Spleen (tissue), 11 donors: ENCODE measurements at regions not wholly inside any gene's neighbourhood (a gene's known extent, or its start where the extent isn't known, plus 50 kb on each side); places are given as distances from the start of the nearest gene placed in this dataset.

Experiments
- DNase-seq: peaks from one replicate; pipeline ENCODE4 v3.0.0-alpha.2; 2020
- H3K27ac ChIP-seq, 8 donors: fragments of 200-600 bp; sonication (generic) in 7 of 8; 1 replicate in 4 of 8; 2 replicates in 4 of 8; pipeline versions ENCODE4 v1.5.0 to v1.8.0; 2016 to 2021; ENCODE audit warnings: inconsistent platforms in 4 of 8, mild to moderate bottlenecking in 4 of 8, moderate library complexity in 1 of 8
- H3K27me3 ChIP-seq, 7 donors: fragments of 200-600 bp; sonication (generic) in 6 of 7; replicated peaks in 1 of 7; 1 replicate in 4 of 7; 2 replicates in 3 of 7; pipeline versions ENCODE4 v1.5.0 to v1.8.0; 2016 to 2021; ENCODE audit warnings: inconsistent platforms in 3 of 7, mild to moderate bottlenecking in 1 of 7
- H3K36me3 ChIP-seq, 6 donors: fragments of 200-600 bp; sonication (generic) in 5 of 6; 1 replicate in 4 of 6; 2 replicates in 2 of 6; pipeline versions ENCODE4 v1.5.0 to v1.8.0; 2016 to 2021; ENCODE audit warnings: inconsistent platforms in 2 of 6
- H3K4me1 ChIP-seq, 6 donors: fragments of 200-600 bp; sonication (generic) in 5 of 6; 1 replicate in 3 of 6; 2 replicates in 3 of 6; pipeline versions ENCODE4 v1.5.0 to v1.8.0; 2016 to 2021; ENCODE audit warnings: inconsistent platforms in 3 of 6
- H3K4me3 ChIP-seq, 8 donors: fragments of 200-600 bp; sonication (generic) in 7 of 8; 1 replicate in 4 of 8; 2 replicates in 4 of 8; pipeline versions ENCODE4 v1.5.0 to v1.8.0; 2016 to 2021; ENCODE audit warnings: inconsistent platforms in 4 of 8, mild to moderate bottlenecking in 4 of 8, moderate library complexity in 2 of 8
- H3K9me3 ChIP-seq, 8 donors: fragments of 200-600 bp; sonication (generic) in 7 of 8; 1 replicate in 4 of 8; 2 replicates in 4 of 8; pipeline versions ENCODE4 v1.5.0 to v1.8.0; 2016 to 2021; ENCODE audit warnings: inconsistent platforms in 4 of 8
- POLR2A ChIP-seq, 3 donors: fragments of 450-650 bp; IDR thresholded peaks; one replicate each; pipeline ENCODE4 v1.5.1; 2017; ENCODE audit warnings: antibody characterized with exemption in 3 of 3, mild to moderate bottlenecking in 1 of 3
- POLR2AphosphoS5 ChIP-seq, 3 donors: sonication (generic); formaldehyde crosslinking; IDR thresholded peaks; one replicate each; pipeline ENCODE4 v1.5.1; 2017; ENCODE audit warnings: antibody characterized with exemption in 3 of 3
- WGBS, 5 donors: extraction: QIAGEN DNeasy Blood & Tissue Kit in 3 of 5; methylation state at CpG; one replicate each; pipeline versions ENCODE4 v1.1.5 to v1.1.7; 2013 to 2018; 5-methylcytosine and 5-hydroxymethylcytosine counted together
- intact Hi-C: fragments of 100-400 bp; cut with DNase I; formaldehyde crosslinking; loops from one replicate; pipeline ENCODE4 v1.15.0; 2023; ENCODE audit warnings: low total_unique reads
- TF ChIP-seq, protein P1 (sequence below), 11 experiments: fragments of 200-600 bp in 7 of 11; fragments of 450-650 bp in 4 of 11; sonication (generic) in 4 of 11; IDR thresholded peaks in 8 of 11; conservative IDR thresholded peaks in 3 of 11; 1 replicate in 7 of 11; 2 replicates in 4 of 11; pipeline versions ENCODE4 v1.4.0 to v1.8.0; 2016 to 2021; ENCODE audit warnings: antibody characterized with exemption in 11 of 11, inconsistent platforms in 4 of 11, mild to moderate bottlenecking in 1 of 11
- donor health status: healthy with polysubstance abuse.
- donor health status: DM: no; HTN: no; CAD: no; lungs with moderate emphysema.
- donor health status: DM: no; HTN: no; CAD: no.
- donor health status: Bipolar disorder and iron deficiency.
- donor health status: healthy.
- donor health status: DM: no; HTN: no; CAD: no.
- donor health status: DM: yes; HTN: yes; CAD: no.

DNA sequence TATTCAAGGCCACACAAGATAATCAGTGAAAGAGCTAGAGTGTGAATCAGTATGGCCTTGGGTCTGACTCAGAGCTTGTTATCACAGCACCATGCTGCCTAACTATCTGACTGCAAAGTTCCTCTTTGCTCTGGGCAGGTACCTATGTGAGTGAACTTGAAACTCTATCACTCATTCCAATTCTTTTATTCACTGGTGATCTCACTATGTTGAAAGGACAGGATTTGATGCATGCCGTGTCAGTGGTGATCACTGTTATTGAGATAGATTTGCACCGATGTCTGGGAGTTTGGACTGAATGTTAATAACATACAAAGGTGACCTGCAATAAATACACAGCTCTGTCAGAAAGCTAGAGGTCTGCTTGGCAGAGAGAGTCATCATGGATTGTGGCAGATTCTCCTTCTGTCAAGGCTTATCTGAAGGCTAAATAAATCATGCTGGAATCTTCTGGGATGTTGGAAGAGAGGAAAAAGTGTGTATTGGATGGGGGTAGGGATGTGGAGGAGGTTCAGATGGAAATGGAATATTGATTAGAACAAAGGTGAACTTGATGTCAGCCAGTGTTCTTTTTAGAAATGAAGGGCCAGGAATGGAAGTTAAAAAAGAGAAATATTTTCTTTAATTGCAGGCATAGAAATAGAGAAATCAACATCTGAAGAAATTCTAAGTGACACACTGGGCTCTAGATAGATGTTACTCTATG, 91.8 kb upstream of the TNC start:
- no peak overlapping the region for H3K27ac ChIP-seq
- intact Hi-C loops = no loop called here
- H3K9me3 ChIP-seq = no peaks in the 10 kb centered on the region
- TF ChIP-seq POLR2AphosphoS5 (IDR thresholded peaks at IDR 0.05) (no peak), POLR2A (IDR thresholded peaks at IDR 0.05) (no peak)
- TF ChIP-seq, protein P1, sequence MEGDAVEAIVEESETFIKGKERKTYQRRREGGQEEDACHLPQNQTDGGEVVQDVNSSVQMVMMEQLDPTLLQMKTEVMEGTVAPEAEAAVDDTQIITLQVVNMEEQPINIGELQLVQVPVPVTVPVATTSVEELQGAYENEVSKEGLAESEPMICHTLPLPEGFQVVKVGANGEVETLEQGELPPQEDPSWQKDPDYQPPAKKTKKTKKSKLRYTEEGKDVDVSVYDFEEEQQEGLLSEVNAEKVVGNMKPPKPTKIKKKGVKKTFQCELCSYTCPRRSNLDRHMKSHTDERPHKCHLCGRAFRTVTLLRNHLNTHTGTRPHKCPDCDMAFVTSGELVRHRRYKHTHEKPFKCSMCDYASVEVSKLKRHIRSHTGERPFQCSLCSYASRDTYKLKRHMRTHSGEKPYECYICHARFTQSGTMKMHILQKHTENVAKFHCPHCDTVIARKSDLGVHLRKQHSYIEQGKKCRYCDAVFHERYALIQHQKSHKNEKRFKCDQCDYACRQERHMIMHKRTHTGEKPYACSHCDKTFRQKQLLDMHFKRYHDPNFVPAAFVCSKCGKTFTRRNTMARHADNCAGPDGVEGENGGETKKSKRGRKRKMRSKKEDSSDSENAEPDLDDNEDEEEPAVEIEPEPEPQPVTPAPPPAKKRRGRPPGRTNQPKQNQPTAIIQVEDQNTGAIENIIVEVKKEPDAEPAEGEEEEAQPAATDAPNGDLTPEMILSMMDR (IDR thresholded peaks at IDR 0.05 in 8 of 11, conservative IDR thresholded peaks at IDR 0.05 in 3 of 11) = no peak
- H3K4me1 ChIP-seq = peaks cover 0 to 46% (median 11%) of the 10 kb centered on the region in 6 donors
- H3K27me3 ChIP-seq = no peaks in the 10 kb centered on the region
- DNase-seq = no peak
- H3K4me3 ChIP-seq = no peak overlapping the region
- 28 to 53% (median 42%) methylated on average over 2 of the region's 2 CpGs for WGBS, 5 donors
- H3K36me3 ChIP-seq = no peaks in the 10 kb centered on the region

DNA sequence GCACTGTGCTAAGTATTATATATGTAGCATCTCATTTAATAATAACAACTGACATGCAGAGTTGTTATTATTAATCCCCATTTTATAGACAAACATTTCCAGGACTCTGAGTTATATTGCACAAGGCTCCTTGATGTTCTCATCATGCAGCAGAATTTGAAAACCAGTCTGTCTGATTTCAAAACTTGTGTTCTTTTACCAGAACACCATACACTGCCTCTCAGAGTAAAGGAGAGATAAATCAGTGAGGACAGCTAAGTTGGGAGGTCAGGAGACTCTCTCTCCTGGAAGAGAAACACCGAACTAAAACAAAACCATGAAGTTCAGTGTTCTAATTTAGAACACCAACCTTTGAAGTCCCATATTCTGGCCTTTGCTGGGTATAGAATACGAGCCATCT, 92.7 kb upstream of the TNC start:
- no peak for TF ChIP-seq POLR2AphosphoS5 (IDR thresholded peaks at IDR 0.05)
- TF ChIP-seq POLR2A (IDR thresholded peaks at IDR 0.05) = no peak
- TF ChIP-seq, protein P1 (IDR thresholded peaks at IDR 0.05 in 8 of 11, conservative IDR thresholded peaks at IDR 0.05 in 3 of 11) = no peak
- WGBS, 5 donors = 75 to 84% (median 83%) methylated on average over 2 of the region's 2 CpGs
- Histone ChIP-seq H3K27me3 (no peaks in the 10 kb centered on the region), H3K4me1 (peaks cover 0 to 46% (median 11%) of the 10 kb centered on the region in 6 donors), H3K36me3 (no peaks in the 10 kb centered on the region), H3K27ac (no peak overlapping the region), H3K4me3 (no peak overlapping the region), H3K9me3 (no peaks in the 10 kb centered on the region)
- DNase-seq = no peak
- intact Hi-C loops = no loop called here

DNA sequence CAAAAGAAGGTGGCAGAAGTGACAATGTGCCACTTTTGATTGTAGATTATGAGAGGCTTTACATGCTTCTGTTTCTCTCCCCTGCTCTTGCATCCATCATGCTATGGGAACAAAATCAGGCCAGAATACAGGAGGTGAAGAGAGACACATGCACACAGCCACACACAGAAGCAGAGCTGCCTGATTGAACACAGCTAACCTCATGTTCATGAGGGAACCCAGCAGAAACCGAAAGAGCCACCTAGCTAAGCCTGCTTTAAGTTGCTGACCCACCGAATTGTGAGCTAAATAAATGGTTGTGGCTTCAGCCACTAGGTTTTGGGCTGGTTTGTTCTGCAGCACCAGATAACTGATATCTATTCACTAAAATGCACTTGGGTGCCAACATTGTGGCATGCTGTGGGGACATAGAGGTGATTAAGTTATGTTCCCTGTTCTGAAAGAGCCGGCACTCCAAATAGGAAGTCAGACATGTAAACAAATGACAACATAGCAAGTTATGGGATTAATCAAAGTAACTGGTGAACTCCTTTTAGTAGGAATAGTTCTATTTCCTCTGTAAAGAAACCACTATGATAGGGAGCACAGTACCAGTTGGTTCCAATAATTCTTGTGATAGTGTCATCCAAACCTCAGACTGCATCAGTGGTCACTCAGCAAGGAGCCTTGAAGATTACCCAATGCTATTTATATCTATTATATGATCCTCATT, 93.6 kb upstream of the TNC start:
- intact Hi-C loops = no loop called here
- H3K4me1 ChIP-seq = peaks cover 0 to 44% (median 11%) of the 10 kb centered on the region in 6 donors
- H3K27me3 ChIP-seq = no peaks in the 10 kb centered on the region
- TF ChIP-seq POLR2A (IDR thresholded peaks at IDR 0.05) (no peak), POLR2AphosphoS5 (IDR thresholded peaks at IDR 0.05) (no peak)
- TF ChIP-seq, protein P1 (IDR thresholded peaks at IDR 0.05 in 8 of 11, conservative IDR thresholded peaks at IDR 0.05 in 3 of 11) = no peak
- H3K4me3 ChIP-seq = no peak overlapping the region
- no peaks in the 10 kb centered on the region for H3K36me3 ChIP-seq
- H3K9me3 ChIP-seq = no peaks in the 10 kb centered on the region
- peak overlapping the region in 5 of 8 donors; percentile 17 to 63 (median 55) for H3K27ac ChIP-seq
- 43 to 65% (median 55%) methylated on average over 3 of the region's 3 CpGs for WGBS, 5 donors
- no peak for DNase-seq

DNA sequence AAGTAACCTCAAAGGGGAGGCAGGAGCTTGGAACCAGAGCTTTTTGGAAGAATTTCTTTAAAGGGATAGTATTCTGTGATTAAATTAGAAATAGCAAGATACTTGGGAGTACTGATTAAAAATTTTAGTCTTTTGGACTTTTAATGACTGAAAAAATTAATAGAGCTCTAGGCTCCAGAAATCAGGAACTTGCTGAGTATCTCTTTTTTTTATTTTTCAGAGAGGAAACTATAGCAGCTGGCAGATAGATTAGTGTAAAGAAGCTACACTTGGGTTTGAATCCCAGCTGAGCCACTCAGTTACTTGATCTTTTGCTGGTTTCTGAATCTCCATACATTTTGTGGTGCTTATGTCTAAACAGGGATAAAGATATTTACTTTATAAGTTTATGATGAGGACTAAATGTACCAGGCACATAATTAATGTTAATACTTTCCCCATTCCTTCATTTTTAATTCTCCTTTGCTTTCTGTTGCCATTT, 94.2 kb upstream of the TNC start:
- Histone ChIP-seq H3K4me3 (no peak overlapping the region), H3K27me3 (no peaks in the 10 kb centered on the region), H3K36me3 (no peaks in the 10 kb centered on the region), H3K27ac (peak overlapping the region in 4 of 8 donors; percentile 38 to 63 (median 58)), H3K4me1 (peaks cover 0 to 38% (median 11%) of the 10 kb centered on the region in 6 donors), H3K9me3 (no peaks in the 10 kb centered on the region)
- intact Hi-C loops = no loop called here
- TF ChIP-seq, protein P1 (IDR thresholded peaks at IDR 0.05 in 8 of 11, conservative IDR thresholded peaks at IDR 0.05 in 3 of 11) = no peak
- TF ChIP-seq POLR2AphosphoS5 (IDR thresholded peaks at IDR 0.05) (no peak), POLR2A (IDR thresholded peaks at IDR 0.05) (no peak)
- DNase-seq = no peak
